Stimulated activated CD8-positive, alpha-beta memory T cell treated with anti-CD3 and anti-CD28 coated beads, Interleukin-15, amount 100 ng/mL, for 48 hours (primary cell): ENCODE measurements at regions not wholly inside any gene's neighbourhood (a gene's known extent, or its start where the extent isn't known, plus 50 kb on each side); places are given as distances from the start of the nearest gene placed in this dataset.

Source experiments
- DNase-seq, 2 donors: peaks; one replicate each; pipeline ENCODE4 v3.0.0-alpha.2; 2020; ENCODE audit warnings: low read depth in 2 of 2

DNA sequence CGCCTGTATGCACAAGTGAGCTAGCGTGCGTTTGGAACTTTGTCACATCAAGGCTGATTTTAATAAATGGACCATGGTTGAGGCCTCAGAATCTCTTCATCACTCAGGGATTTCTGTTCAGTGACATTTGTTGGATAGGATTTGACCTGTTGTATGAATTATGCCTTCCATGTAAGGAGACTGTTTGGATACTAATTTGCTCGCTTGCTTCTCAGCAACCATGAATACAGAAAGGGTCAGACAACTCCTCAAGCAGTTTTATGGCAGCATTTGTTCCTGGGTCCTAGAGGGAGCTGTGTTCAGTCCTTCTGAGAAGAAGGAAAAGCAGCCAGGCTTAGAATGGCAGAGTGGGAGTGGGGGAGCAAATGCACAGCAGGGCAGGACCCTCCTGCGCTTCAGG, 269.7 kb upstream of the LCORL start:
- no peak for DNase-seq

DNA sequence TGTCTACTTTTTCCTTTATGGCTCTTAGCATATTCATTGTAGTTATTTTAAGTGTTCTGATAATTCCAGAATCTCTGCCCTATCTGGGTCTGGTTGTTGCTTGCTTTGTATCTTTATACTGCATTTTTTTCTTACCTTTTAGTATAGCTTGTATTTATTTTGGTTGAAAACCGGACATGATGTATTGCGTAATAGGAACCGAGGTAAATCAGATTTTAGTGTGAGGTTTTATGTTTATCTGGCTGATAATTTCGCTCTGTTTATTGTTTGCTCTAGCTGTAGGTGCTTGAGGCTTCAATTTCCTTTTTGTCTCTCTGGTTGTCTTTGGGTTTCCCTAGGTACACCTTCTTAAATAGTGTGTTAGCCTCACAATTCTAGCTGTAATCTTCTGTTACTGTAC, 263.8 kb upstream of the LCORL start:
- DNase-seq: no peak

DNA sequence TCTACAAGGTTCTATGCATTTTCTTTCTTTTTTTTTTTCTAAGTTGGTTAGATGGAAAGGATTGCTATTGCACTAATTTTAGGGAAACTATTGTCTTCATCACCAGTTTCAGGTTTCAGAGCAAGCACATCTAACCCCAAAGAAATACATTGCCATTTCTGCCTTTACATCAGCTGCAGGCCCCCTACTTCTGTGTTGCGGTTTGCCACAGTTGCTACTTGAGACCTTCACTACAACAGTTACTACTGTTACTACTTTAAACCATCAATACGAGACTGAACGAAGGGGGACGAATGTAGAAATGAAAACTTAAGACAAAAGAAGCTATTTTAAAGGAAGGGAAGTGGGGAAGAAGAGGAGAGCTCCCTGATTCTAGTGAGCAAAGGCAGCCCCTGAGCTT, 256.7 kb upstream of the LCORL start:
- DNase-seq: no peak

DNA sequence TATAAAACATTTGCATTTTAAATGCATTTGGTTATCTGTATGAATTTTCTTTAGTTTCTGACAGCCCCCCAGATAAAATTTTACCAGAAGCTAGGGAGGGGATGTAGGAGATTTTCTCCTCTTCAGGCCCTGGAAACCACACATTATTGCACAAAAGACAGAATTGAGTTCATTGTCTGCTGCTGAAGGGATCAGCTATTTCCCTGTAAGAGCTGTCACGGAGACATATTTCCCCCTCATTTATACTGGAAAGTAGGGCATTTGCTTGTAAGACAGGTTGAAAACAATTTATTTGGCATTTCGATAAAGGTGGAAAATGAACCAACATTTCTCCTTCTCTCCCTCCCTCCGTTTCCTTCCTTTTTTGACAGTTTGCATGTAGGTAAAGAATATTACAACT, 241.3 kb upstream of the LCORL start:
- DNase-seq: no peak

DNA sequence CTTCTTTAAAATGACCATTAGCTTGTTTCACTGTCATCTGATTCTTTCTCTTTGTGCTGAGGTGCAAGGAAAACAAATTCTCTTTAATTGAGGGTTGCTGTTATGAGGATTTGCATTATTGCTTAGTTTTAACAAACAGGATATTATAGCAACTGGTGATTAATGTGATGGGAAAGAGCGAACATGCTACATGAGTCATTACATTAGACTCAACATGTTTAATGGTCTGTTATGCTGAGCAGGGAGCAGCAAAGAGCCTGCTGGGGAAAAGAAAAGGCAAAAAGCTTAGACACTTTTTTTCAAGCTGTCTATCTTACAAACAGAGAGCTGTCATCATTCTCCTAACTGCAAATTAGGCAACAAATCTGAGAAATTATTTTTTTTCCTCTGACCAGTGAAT, 230.5 kb upstream of the LCORL start:
- DNase-seq: no peak

DNA sequence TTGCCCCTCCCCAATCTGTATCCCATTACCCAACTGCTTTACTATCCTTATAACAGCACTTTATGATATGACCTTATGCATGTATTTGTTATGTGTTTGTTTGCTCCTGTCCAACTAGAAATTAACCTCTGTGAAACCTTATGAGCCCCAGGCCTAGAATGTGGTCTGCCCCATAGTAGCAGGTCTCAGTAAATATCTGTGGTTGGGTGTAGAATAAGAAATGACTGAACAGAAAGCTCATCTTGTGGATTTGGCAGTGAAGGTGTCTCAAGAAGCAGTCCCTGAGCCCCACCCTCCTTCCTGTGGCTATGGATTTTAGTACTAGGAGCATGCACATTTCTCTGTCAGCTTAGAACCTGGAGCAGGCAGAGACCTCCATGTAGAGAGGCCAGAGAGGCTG, 229.0 kb upstream of the LCORL start:
- no peak for DNase-seq

DNA sequence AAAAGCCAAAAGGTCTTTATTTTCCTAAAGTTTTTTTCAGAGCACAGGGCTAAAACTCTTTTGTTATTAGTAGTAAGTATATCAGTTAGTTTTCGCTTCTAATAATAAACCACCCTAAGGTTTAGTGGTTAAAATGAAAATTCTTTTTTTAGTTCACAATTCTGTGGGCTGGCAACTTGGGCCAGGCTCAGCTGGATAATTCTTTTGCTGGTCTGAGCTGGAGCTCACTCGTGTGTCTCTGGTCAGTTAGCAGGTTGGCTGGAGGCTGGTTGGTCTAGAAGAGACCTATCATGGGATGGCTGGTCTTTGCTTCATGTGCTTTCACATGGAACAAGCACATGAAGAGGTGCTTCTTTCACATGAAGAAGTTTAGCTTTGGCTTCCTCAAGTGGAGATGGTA, 227.1 kb upstream of the LCORL start:
- DNase-seq: no peak

DNA sequence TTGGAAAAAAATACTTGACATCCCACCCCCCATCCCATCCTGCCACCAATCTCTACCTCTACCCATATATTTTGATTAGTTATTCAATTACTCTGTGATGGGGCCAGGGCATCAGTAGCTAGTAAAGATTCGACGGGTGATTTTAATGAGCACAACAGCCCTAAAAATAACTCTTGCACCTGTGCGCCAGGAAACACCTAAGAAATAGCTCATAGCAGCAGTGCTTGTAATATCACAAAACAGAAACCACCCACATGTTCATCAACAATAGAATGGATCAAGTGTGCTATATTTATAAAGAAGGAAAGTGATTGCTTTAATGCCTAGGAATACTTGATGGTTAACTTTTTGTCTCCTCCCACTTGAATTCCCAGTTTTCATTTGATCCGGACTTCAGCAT, 225.6 kb upstream of the LCORL start:
- no peak for DNase-seq

DNA sequence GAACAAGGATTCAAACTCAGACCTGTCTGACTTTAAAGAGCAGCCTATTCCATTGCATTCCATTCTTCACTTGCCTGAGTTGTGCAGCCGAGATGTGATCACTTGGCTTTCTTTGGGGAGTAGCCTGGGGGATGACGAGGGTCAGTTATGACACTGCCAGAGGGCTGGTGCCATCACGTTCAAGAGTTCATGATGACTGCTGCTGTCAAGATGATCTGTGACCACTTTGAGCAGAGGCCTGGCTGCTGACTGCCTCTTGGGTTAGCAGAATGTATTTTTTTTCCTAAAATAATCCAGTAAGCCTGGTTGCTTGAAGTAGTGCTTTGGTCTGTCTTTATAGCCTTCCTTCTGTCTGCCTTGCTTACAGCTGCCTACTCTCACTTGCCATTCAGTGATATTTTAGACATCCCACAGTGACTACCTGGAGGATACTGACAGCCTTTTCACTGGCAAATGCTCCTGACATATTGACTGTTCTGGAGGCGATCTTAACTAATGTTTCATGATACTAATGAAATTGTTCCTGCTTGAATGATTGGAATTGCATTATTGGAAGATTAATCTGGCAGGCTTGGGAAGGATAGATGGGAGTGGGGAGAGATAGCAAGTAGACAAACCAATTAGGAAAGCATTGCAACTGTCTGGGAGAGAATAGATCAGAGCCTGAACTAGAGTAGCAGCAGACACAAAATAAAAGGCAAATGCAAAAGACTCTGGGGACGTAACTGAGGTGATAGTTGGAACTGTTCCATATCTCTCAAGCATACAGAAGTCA, 221.6 kb upstream of the LCORL start:
- no peak for DNase-seq

DNA sequence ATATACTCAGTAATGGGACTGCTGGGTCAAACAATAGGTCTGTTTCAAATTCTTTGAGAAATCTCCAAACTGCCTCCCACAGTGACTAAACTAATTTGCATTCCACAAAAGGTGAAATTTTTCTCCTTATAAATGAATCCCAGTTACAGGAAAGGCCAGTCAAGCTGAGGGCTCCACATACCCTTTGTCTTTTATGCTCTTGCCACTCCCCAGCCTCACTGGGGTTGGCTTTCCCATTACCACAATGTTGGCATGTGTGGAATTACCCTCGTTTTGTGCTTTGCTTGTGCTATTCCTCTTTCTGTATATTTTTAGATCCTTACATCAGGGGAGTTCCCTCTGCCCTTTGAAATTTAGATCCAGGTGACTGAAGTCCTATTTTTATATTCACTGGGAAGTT, 220.2 kb upstream of the LCORL start:
- no peak for DNase-seq

DNA sequence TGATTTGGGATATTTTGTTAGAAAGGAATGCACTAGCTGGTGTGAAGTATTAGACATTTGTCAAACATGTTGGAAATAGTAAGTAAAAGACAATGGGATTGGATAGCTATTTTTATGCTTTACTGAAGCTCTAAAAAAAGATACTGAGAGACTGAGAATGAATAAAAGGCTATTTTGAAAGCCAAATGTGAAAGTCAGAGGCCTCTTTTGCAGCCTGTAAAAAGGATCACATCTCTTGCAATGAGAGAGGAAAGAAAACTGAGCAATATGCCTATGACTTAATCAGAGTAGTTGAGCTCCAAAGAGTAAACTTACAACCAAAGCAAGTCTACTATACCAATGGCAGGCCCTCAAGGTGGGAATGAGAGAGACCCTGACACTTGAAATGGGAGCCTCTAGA, 212.6 kb upstream of the LCORL start:
- DNase-seq: no peak

DNA sequence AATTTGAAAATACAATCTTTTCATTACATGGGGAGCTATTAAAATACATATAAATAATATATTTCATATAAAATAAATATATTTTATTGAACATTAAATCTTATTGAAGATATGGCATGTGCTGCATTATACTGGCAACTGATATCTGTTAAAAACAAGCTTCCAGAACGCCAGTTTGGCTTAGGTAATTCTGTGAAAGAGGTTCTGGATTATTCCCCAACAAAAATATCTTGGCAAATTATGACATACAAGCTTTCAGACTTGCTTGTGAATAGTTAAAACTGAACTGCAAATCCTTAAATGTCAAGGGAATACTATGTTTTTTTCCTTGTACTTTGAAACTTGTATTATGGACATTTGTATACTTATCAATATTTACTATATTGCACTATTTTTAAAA, 210.2 kb upstream of the LCORL start:
- no peak for DNase-seq

DNA sequence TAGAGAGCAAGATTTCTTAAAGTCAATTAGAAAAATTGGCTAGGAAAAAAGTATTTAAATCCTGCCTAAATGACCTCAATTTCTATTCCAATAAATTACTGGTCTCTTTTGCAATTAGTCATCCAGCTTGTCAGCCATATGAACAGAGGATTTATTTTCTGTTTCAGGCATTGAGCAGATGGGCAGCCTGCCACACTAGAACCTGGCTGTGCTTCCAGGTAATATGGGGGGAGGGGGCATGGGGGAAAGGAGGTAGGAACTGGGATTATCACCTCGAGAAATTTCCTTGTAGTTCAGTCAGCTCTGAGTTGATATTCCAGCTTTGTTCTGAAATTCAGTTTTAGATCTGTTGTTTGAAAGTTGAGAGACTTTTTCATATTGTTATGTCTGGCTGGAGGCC, 206.3 kb upstream of the LCORL start:
- no peak for DNase-seq

DNA sequence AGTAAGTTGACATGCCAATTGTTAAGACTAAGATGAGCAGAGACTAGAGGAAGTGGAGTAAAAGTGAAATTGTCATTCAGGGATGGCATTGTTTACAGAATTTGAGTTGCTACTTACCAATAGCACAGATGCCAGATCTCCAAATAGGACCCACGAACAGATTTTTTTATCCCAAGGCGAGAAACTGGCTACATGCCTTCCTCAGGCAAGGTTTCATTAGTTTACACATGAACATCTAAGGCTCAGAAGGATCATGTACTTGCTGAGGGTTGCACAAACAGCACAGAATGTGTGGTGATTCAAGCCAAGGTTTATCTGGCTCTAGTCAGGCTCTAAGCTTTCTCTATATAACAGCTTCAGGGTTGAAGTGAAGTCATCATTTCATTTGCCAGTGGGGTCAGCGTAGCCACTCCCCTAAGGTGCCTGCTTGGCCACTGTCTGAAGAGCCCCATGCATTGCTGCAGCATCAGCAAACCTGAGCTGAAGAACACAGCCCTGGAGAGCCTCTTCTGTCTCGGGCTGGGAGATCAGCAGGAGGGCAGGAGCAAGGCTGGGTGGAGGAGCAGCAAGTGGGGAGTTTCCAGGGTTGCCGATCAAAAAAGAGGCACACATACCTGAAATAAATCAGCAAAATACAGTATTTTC, 193.0 kb upstream of the LCORL start:
- DNase-seq: no peak

DNA sequence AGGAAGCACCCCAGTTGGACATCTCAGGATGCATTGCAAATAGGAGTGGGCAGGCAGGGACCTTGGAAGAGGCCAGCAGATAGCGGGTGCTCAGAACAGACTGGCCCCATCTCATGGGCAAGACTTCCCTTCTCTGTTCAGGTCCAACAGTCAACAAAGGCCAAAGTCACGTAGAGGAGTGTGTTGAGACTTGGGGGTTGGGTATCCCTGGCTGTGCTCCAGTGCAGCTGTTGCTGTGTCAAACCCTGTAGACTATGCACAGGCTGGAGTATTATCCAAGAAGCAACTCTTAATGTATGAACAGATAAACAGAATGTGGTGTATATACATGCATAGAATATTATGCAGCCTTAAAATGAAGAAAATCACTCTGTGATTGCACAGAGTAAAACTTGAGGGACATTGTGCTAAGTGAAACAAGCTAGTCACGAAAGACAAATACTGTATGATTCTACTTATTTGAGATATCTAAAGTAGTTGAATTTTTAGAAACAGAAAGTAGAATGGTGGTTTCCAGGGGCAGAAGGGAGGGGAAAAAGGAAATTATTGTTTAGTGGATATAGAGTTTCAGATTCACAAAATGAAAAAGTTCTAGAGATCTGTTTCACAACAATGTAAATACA, 192.1 kb upstream of the LCORL start:
- DNase-seq: no peak

DNA sequence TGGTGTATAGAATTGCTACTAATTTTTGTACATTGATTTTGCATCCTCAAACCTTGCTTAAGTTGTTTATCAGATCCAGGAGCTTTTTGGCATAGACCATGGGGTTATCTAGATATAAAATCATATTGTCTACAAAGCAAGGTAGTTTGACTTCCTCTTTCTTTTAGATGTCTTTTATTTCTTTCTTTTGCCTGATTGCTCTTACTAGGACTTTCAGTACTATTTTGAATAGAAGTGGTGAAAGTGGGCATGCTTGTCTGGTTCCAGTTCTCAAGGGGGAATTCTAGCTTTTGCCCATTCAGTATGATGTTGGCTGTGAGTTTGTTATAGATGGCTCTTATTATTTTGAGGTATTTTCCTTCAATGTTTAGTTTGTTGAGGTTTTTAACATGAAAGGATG, 187.9 kb upstream of the LCORL start:
- DNase-seq: no peak

DNA sequence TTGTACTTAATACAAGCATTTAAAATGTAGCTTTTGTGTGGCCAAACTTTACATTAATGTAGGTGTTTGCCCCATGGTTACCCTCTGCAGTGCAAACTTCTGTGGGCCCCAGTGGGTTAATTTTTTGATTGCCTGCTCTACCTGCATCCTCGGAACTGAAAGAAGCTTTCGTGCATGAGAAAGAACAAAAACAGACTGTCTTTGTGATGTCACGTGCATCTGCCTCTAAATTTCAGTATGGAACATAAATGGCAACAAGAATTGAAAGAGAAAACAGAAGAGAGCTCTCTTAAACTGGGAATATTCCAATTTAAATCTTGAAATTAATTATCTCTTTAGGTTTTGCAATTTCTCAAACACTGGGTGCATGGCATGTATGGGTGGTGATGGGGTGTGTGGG, 182.4 kb upstream of the LCORL start:
- DNase-seq: no peak

DNA sequence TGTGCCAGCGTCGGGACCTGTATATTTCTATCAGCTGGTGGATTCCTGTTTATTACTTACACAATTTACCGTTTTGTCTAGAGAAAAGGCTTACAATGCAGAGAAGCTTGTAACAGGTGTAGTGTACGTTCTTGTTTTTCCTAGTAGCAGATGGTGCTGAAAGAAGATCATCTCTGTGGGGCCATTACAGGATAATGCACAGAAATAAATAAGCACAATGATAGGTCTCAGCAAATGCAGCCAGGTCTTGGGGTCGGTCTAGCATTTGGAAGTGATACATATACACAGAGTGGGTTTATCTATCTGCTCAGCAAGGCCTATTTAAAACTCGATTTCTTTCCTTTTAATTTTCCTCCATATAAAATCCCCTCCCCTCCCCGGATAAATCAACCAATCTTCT, 180.9 kb upstream of the LCORL start:
- no peak for DNase-seq

DNA sequence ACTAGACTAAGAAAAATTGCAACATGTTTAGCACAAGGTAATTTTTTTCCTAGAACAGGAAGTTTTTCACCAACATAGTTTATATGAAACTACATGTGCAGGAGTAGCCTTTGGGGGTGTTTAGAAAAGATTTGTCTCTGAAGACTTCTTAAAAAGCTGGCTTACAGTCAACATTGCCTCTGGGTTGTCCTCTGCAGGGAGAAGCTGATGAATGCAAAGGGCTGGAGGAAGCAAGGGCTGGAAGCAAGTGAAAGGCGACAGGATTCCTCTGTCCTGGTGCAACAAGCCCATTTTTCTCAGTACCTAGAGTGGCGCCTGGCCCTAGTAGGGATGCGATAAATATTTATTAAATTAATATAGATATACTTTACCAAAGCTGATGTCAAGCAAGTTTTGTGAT, 180.3 kb upstream of the LCORL start:
- no peak for DNase-seq

DNA sequence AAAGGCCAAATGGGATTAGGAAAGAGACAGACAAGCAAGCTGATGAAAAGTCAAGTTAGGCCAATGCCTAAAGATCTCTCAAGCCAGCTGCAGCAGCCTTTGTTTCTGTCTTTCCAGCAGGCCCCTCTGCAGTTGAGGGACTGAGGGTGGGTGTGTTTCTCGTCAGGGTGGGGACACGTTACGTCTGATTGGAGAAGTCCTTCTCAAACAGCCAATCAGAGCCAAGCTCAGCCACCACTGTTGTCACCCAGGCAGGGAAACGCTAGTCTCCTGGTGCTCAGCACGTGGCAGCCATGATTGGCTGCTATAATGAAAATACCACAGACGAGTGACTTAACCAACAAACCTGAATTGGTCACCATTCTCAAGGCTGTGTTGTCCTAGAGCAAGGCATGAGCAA, 177.1 kb upstream of the LCORL start:
- no peak for DNase-seq

DNA sequence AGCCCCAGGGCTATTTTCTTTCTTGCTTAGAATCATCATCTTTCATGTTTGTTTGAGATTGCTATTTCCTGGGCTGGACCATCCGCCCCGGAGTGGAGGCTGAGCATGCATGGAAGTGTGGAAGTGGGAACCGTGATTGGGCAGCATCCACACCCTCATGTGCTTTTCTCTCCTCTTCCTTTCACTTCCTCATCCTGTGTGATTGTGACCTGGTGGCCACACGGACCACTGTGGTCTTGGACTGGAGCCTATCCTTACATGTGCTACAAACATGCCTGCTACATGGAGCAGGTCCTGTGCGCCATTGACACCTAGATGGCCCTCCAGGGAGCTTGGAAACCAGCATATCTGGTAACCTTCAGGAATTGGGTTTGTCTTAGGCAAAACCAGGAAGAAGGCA, 175.9 kb upstream of the LCORL start:
- no peak for DNase-seq

DNA sequence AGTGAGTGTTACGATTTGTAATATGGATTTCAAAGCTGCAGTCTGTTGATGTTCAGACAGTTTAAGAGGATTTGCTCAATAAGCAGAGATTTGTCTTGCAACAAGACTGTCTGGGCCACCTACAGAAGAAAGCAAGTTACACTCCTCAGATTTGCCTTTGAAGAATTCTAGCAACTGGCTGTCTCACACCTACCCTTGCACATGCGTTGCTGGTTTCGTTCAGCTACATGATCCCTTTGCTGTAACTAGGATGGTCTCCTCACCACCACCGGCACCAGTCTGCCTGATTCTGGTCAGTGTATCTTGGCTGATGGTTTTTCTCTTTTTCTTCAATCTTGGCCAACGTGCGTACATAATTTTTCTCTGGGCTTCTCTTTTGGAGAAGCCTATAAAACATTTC, 172.7 kb upstream of the LCORL start:
- no peak for DNase-seq

DNA sequence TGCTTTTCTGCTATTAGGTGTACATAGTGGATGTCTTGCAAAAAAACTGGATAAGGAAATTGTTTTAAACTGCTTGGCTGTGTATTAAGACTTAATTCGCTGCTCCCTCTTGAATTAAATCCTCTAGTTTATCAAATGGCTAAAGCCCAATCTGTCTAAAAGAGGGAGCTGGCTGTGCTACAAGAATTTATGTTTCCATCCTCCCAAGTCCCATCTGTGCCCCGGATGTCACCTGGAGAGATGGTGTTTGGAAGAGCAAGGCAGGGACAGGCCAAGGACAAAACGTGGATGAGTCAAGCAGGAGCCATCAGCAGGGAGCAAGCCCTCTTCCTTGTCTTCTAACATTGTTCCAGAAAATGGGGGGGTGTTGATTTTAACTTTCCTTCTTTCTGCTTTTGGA, 171.3 kb upstream of the LCORL start:
- no peak for DNase-seq
